Liver (tissue), 8 donors: ENCODE measurements at regions not wholly inside any gene's neighbourhood (a gene's known extent, or its start where the extent isn't known, plus 50 kb on each side); places are given as distances from the start of the nearest gene placed in this dataset.

ENCODE experiments used
- DNase-seq: peaks from one replicate; pipeline ENCODE4 v3.0.0-alpha.2; 2017; ENCODE audit warnings: low spot score
- H3K27ac ChIP-seq, 2 donors: one replicate each; pipeline ENCODE4 v1.7.0; 2013; ENCODE audit warnings: inconsistent platforms in 2 of 2, low read length in 2 of 2, control low read depth in 1 of 2, low read depth in 1 of 2, mild to moderate bottlenecking in 1 of 2
- H3K27me3 ChIP-seq, 4 donors: one replicate each; pipeline versions ENCODE4 v1.6.1 to v1.7.0; 2013; ENCODE audit warnings: low read length in 3 of 4, inconsistent platforms in 1 of 4, mild to moderate bottlenecking in 1 of 4, moderate library complexity in 1 of 4; ENCODE audit not compliant: control insufficient read depth in 4 of 4, insufficient read depth in 4 of 4
- H3K36me3 ChIP-seq, 4 donors: one replicate each; pipeline versions ENCODE4 v1.6.1 to v1.7.0; 2013; ENCODE audit warnings: low read length in 3 of 4, mild to moderate bottlenecking in 3 of 4, low read depth in 1 of 4, moderate library complexity in 1 of 4; ENCODE audit not compliant: control insufficient read depth in 4 of 4, insufficient read depth in 3 of 4
- H3K4me1 ChIP-seq, 4 donors: one replicate each; pipeline versions ENCODE4 v1.6.1 to v1.7.0; 2013; ENCODE audit warnings: low read length in 3 of 4, mild to moderate bottlenecking in 3 of 4, moderate library complexity in 1 of 4; ENCODE audit not compliant: control insufficient read depth in 4 of 4, insufficient read depth in 4 of 4
- H3K4me3 ChIP-seq, 3 donors: one replicate each; pipeline versions ENCODE4 v1.6.1 to v1.7.0; 2013; ENCODE audit warnings: low read length in 3 of 3, control low read depth in 1 of 3, low read depth in 1 of 3, mild to moderate bottlenecking in 1 of 3
- H3K9ac ChIP-seq, 2 donors: one replicate each; pipeline ENCODE4 v1.7.0; 2013; ENCODE audit warnings: low read length in 2 of 2, mild to moderate bottlenecking in 2 of 2, moderate library complexity in 2 of 2, control low read depth in 1 of 2, low read depth in 1 of 2
- H3K9me3 ChIP-seq, 4 donors: one replicate each; pipeline versions ENCODE4 v1.6.1 to v1.7.0; 2013; ENCODE audit warnings: low read length in 3 of 4; ENCODE audit not compliant: control insufficient read depth in 4 of 4
- EGR1 ChIP-seq, 2 donors: IDR thresholded peaks; 2 replicates each; pipeline ENCODE4 v1.6.1; 2016 to 2018; ENCODE audit warnings: antibody characterized with exemption in 2 of 2, low read depth in 2 of 2
- FOXA1 ChIP-seq: IDR thresholded peaks from 2 replicates; pipeline ENCODE4 v1.6.1; 2016; ENCODE audit warnings: antibody characterized with exemption
- FOXA2 ChIP-seq: IDR thresholded peaks from 2 replicates; pipeline ENCODE4 v1.6.1; 2016; ENCODE audit warnings: antibody characterized with exemption
- GABPA ChIP-seq, 2 donors: IDR thresholded peaks in 1 of 2; conservative IDR thresholded peaks in 1 of 2; 2 replicates each; pipeline ENCODE4 v1.6.1; 2016; ENCODE audit warnings: antibody characterized with exemption in 2 of 2, mild to moderate bottlenecking in 1 of 2, moderate library complexity in 1 of 2
- HNF4G ChIP-seq: IDR thresholded peaks from 2 replicates; pipeline ENCODE4 v1.6.1; 2016; ENCODE audit warnings: antibody characterized with exemption
- NR2F2 ChIP-seq: IDR thresholded peaks from 2 replicates; pipeline ENCODE4 v1.6.1; 2016; ENCODE audit warnings: antibody characterized with exemption
- RAD21 ChIP-seq, 2 donors: IDR thresholded peaks; 2 replicates each; pipeline ENCODE4 v1.6.1; 2016; ENCODE audit warnings: antibody characterized with exemption in 2 of 2, mild to moderate bottlenecking in 2 of 2
- RXRA ChIP-seq, 2 donors: IDR thresholded peaks; 2 replicates each; pipeline ENCODE4 v1.6.1; 2017 to 2018; ENCODE audit warnings: antibody characterized with exemption in 2 of 2, mild to moderate bottlenecking in 1 of 2
- SP1 ChIP-seq: IDR thresholded peaks from 2 replicates; pipeline ENCODE4 v1.6.1; 2018; ENCODE audit warnings: antibody characterized with exemption, mild to moderate bottlenecking
- TAF1 ChIP-seq: conservative IDR thresholded peaks from 2 replicates; pipeline ENCODE4 v1.6.1; 2016; ENCODE audit warnings: antibody characterized with exemption, mild to moderate bottlenecking
- YY1 ChIP-seq: IDR thresholded peaks from 2 replicates; pipeline ENCODE4 v1.6.1; 2016; ENCODE audit warnings: antibody characterized with exemption, mild to moderate bottlenecking
- WGBS: extraction: QIAGEN DNeasy Blood & Tissue Kit; methylation state at CpG from one replicate; pipeline ENCODE4 v1.1.7; 2013; 5-methylcytosine and 5-hydroxymethylcytosine counted together
- TF ChIP-seq, protein P1 (sequence below): IDR thresholded peaks from 2 replicates; pipeline ENCODE4 v1.6.1; 2016; ENCODE audit warnings: antibody characterized with exemption
- TF ChIP-seq, protein P2 (sequence below): IDR thresholded peaks from 2 replicates; pipeline ENCODE4 v1.6.1; 2016; ENCODE audit warnings: antibody characterized with exemption
- TF ChIP-seq, protein P3 (sequence below): IDR thresholded peaks from 2 replicates; pipeline ENCODE4 v1.6.1; 2016; ENCODE audit warnings: antibody characterized with exemption
- TF ChIP-seq, protein P4 (sequence below): IDR thresholded peaks from 2 replicates; pipeline ENCODE4 v1.6.1; 2016; ENCODE audit warnings: antibody characterized with exemption, mild to moderate bottlenecking
- TF ChIP-seq, protein P5 (sequence below): fragments of 150-350 bp; IDR thresholded peaks from 2 replicates; pipeline ENCODE4 v1.5.1; 2017; ENCODE audit warnings: improper control_type of control experiment, low read depth, low read length; ENCODE audit not compliant: missing input control
- donor health status: healthy.
- donor health status: healthy.
- donor health status: healthy.
- donor health status: healthy.
- donor health status: healthy.

DNA sequence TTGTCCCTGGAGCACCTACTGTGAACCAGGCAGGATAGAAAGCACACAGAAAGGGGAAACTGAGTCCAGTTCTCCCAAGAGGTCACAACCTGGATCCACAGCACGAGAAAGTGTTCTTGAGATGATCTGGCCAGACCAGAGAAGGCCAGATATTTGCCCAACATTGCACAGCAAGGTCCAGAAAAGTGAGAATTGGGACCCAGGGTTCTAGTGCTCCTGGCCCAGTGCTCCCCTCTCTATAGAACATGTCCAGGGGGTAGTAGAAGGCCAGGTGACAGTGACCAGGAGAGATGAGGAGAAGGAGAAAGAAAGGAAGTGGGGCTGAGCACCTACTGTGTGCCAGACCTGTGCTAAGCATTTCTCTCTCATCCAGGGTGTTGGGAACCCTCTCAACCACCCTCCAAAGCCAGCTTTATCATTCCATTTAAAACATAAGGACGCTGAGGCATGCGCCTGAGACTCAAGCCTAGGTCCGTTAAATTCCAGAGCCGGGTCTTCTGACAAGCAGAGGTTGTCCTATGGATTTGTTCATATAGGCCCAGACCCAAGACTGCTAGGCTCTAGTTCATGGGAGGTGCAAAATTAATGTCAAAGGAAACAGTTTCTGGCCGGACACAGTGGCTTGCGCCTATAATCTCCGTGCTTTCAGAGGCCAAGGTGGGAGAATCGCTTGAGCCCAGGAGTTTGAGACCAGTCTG lies 128.7 kb downstream of the MN1 start:
- Histone ChIP-seq H3K36me3 (no peaks in the 10 kb centered on the region), H3K27me3 (peaks cover 0 to 3% (median 0%) of the 10 kb centered on the region in 4 donors), H3K27ac (no peak overlapping the region), H3K4me1 (no peaks in the 10 kb centered on the region), H3K4me3 (no peak overlapping the region), H3K9me3 (peaks cover 0 to 3% (median 0%) of the 10 kb centered on the region in 4 donors), H3K9ac (no peak overlapping the region)
- 94% methylated on average over 9 of the region's 9 CpGs for WGBS
- TF ChIP-seq FOXA2, result no peak
- no peak for TF ChIP-seq GABPA (IDR thresholded peaks at IDR 0.05 in 1 of 2, conservative IDR thresholded peaks at IDR 0.05 in 1 of 2)
- TF ChIP-seq, protein P1, sequence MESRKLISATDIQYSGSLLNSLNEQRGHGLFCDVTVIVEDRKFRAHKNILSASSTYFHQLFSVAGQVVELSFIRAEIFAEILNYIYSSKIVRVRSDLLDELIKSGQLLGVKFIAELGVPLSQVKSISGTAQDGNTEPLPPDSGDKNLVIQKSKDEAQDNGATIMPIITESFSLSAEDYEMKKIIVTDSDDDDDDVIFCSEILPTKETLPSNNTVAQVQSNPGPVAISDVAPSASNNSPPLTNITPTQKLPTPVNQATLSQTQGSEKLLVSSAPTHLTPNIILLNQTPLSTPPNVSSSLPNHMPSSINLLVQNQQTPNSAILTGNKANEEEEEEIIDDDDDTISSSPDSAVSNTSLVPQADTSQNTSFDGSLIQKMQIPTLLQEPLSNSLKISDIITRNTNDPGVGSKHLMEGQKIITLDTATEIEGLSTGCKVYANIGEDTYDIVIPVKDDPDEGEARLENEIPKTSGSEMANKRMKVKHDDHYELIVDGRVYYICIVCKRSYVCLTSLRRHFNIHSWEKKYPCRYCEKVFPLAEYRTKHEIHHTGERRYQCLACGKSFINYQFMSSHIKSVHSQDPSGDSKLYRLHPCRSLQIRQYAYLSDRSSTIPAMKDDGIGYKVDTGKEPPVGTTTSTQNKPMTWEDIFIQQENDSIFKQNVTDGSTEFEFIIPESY, result no peak
- no peak for TF ChIP-seq SP1
- no peak for TF ChIP-seq RAD21 (IDR thresholded peaks at IDR 0.05)
- TF ChIP-seq, protein P2, sequence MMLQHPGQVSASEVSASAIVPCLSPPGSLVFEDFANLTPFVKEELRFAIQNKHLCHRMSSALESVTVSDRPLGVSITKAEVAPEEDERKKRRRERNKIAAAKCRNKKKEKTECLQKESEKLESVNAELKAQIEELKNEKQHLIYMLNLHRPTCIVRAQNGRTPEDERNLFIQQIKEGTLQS, result no peak
- no peak for DNase-seq

DNA sequence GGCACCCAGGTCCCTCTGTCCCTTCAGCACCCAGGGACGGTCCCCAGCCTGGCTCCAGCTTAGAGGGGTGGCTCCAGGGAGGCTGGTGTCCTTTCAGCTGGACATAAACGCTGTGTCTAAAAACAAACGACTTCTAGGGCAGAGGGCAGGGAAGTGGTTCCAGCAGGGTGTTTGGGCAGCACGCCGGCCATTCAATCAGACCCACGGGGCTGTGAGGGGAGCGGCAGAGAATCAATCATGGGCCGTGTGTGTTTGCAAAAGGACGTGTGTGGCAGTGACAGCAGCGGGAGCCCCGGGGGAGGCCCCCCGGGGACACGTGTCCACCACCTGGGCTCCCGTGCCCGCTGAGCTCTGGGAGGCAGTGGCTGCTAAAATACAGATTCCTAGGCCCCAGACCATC lies 127.7 kb downstream of the MN1 start:
- TF ChIP-seq, protein P3, sequence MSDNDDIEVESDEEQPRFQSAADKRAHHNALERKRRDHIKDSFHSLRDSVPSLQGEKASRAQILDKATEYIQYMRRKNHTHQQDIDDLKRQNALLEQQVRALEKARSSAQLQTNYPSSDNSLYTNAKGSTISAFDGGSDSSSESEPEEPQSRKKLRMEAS, result no peak
- no peak for TF ChIP-seq FOXA1
- TF ChIP-seq EGR1 (IDR thresholded peaks at IDR 0.05; ENCODE audit: low read depth in 2 of 2), result no peak
- TF ChIP-seq GABPA (IDR thresholded peaks at IDR 0.05 in 1 of 2, conservative IDR thresholded peaks at IDR 0.05 in 1 of 2), result no peak
- TF ChIP-seq, protein P1, result no peak
- no peak for TF ChIP-seq YY1
- TF ChIP-seq, protein P4, sequence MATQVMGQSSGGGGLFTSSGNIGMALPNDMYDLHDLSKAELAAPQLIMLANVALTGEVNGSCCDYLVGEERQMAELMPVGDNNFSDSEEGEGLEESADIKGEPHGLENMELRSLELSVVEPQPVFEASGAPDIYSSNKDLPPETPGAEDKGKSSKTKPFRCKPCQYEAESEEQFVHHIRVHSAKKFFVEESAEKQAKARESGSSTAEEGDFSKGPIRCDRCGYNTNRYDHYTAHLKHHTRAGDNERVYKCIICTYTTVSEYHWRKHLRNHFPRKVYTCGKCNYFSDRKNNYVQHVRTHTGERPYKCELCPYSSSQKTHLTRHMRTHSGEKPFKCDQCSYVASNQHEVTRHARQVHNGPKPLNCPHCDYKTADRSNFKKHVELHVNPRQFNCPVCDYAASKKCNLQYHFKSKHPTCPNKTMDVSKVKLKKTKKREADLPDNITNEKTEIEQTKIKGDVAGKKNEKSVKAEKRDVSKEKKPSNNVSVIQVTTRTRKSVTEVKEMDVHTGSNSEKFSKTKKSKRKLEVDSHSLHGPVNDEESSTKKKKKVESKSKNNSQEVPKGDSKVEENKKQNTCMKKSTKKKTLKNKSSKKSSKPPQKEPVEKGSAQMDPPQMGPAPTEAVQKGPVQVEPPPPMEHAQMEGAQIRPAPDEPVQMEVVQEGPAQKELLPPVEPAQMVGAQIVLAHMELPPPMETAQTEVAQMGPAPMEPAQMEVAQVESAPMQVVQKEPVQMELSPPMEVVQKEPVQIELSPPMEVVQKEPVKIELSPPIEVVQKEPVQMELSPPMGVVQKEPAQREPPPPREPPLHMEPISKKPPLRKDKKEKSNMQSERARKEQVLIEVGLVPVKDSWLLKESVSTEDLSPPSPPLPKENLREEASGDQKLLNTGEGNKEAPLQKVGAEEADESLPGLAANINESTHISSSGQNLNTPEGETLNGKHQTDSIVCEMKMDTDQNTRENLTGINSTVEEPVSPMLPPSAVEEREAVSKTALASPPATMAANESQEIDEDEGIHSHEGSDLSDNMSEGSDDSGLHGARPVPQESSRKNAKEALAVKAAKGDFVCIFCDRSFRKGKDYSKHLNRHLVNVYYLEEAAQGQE, result no peak
- TF ChIP-seq NR2F2, result no peak
- no peak for TF ChIP-seq FOXA2
- TF ChIP-seq, protein P5, sequence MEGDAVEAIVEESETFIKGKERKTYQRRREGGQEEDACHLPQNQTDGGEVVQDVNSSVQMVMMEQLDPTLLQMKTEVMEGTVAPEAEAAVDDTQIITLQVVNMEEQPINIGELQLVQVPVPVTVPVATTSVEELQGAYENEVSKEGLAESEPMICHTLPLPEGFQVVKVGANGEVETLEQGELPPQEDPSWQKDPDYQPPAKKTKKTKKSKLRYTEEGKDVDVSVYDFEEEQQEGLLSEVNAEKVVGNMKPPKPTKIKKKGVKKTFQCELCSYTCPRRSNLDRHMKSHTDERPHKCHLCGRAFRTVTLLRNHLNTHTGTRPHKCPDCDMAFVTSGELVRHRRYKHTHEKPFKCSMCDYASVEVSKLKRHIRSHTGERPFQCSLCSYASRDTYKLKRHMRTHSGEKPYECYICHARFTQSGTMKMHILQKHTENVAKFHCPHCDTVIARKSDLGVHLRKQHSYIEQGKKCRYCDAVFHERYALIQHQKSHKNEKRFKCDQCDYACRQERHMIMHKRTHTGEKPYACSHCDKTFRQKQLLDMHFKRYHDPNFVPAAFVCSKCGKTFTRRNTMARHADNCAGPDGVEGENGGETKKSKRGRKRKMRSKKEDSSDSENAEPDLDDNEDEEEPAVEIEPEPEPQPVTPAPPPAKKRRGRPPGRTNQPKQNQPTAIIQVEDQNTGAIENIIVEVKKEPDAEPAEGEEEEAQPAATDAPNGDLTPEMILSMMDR, result no peak
- TF ChIP-seq, protein P2, result no peak
- no peak for TF ChIP-seq RXRA (IDR thresholded peaks at IDR 0.05)
- no peak for TF ChIP-seq RAD21 (IDR thresholded peaks at IDR 0.05)
- no peak for TF ChIP-seq SP1
- TF ChIP-seq HNF4G, result no peak
- TF ChIP-seq TAF1, result no peak
- H3K27me3 ChIP-seq, result peaks cover 0 to 2% (median 0%) of the 10 kb centered on the region in 4 donors
- no peak for DNase-seq
- H3K4me1 ChIP-seq, result no peaks in the 10 kb centered on the region
- H3K36me3 ChIP-seq, result no peaks in the 10 kb centered on the region
- H3K4me3 ChIP-seq, result no peak overlapping the region
- 11% methylated on average over 15 of the region's 15 CpGs for WGBS
- no peak overlapping the region for H3K9ac ChIP-seq
- H3K9me3 ChIP-seq, result peaks cover 0 to 3% (median 0%) of the 10 kb centered on the region in 4 donors
- H3K27ac ChIP-seq, result no peak overlapping the region
